T-helper 1 cell treated with Interleukin-12 subunit alpha and Interleukin-12 subunit beta and Interleukin-4 antibody, amounts not matched to agents 30 ng/mL and 1 ng/mL, for 36 hours (primary cell): ENCODE measurements at regions not wholly inside any gene's neighbourhood (a gene's known extent, or its start where the extent isn't known, plus 50 kb on each side); places are given as distances from the start of the nearest gene placed in this dataset.

Source experiments
- intact Hi-C: fragments of 100-400 bp; cut with micrococcal nuclease; formaldehyde crosslinking; loops from one replicate; pipeline ENCODE4 v1.15.1; 2024

- intact Hi-C loops, result no loop called here
Observed at GRCh38 chr2:145060876-145061275, 541.0 kb upstream of the ZEB2 start.

- intact Hi-C loops, result no loop called here
Observed at GRCh38 chr2:145059914-145060313, 540.0 kb upstream of the ZEB2 start.

GRCh38 chr2:145059343-145059742 is 539.4 kb upstream of the ZEB2 start:
- intact Hi-C loops, result no loop called here

GRCh38 chr2:145058457-145058856 is 538.5 kb upstream of the ZEB2 start:
- intact Hi-C loops, result no loop called here

DNA sequence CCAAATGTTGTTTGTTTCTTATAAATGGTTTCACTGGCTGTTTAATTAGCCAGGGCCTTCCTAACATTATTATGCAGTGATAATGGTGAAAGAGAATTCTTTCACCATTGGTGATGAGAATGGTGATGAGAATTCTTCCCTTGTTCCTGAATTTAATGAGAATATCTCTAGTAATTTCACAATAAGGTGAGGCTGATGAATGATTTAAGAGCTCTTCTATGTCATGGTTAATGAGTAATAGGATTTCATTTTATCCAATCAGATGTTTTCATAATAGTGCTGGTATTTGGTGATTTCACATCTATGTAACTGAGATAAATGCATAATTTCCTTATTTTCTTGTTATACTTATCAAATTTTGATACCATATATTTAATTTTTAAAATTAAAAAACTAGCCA is 535.7 kb upstream of the ZEB2 start:
- intact Hi-C loops, result no loop called here

- intact Hi-C loops, result no loop called here
Observed at GRCh38 chr2:145050134-145050533, 530.2 kb upstream of the ZEB2 start.

- intact Hi-C loops, result no loop called here
Observed at GRCh38 chr2:145049475-145049874, 529.6 kb upstream of the ZEB2 start.

DNA sequence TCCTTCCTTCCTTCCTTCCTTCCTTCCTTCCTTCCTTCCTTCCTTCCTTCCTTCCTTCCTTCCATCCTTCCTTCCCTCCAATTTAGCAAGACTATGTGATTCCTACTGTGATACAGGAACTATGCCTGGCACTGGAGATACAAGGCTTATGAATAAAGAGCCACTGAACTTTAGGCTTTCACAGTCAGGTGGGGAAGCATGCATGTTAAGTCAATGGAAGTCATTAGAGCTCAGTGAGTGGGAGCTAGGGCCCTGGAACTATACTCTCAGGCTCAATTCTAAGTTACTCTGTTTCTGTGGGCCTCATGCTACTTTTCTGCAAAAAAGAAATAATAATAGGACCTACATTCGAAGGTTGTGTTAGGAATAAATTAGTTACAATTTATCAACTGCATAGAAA is 527.6 kb upstream of the ZEB2 start:
- intact Hi-C loops, result no loop called here

DNA sequence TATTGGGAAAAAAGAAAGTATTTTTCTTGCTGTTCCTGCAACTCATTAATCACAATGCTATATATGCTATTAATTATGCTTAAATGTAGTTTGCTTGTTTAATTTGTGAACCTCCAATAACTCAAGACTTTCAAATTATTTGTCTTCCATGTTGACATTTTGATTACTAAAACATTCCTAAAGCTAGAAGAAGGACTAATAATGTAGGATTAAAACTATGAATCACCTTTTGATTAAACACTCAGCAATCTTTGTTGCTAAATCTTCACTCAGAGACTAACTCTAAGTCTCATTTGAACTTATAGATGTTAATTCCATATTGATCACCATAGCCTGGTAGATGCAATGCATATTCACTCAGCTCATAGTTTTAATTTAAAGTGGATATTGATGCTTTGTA is 524.6 kb upstream of the ZEB2 start:
- intact Hi-C loops, result no loop called here

DNA sequence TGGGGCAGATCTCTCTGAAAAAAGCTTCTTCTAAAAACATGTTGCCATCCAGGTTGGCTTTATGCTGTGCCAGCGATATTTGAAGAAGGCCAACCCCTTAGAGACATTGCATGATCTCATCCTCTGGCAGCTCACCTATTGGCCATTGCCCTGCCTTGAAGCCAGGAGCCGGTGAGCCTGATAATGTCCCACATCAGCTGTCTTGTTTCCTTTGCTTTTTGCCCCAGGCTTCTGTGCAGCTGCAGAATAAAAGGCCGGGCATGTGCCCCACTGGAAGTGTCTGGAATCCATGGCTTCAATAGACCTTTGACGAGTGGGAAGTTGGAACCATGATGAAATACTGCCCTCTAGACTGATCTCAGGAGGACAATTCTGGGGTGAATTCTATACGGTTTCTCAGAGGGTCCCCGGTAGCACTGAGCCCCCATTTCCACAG is 523.5 kb upstream of the ZEB2 start:
- intact Hi-C loops, result no loop called here

DNA sequence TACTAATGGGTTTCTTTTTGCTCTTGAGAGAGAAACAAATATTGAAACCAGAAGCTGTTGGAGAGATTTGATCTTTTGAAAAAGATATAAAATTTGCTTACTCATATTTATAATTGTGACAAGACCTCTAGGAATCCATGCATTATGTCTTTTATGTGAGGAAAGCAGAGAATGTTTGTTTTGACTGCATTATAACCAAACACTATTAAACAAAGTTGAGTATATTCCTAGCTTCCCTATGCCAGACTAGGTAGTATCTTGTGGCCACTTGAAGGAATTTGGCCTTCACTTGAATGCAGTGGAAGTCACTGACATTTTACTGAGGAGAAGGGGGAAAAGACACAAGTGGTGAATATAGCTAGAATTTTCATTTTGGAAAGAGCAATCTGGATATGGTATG is 521.8 kb upstream of the ZEB2 start:
- intact Hi-C loops, result no loop called here

- intact Hi-C loops, result no loop called here
Observed at GRCh38 chr2:145040433-145040832, 520.5 kb upstream of the ZEB2 start.

DNA sequence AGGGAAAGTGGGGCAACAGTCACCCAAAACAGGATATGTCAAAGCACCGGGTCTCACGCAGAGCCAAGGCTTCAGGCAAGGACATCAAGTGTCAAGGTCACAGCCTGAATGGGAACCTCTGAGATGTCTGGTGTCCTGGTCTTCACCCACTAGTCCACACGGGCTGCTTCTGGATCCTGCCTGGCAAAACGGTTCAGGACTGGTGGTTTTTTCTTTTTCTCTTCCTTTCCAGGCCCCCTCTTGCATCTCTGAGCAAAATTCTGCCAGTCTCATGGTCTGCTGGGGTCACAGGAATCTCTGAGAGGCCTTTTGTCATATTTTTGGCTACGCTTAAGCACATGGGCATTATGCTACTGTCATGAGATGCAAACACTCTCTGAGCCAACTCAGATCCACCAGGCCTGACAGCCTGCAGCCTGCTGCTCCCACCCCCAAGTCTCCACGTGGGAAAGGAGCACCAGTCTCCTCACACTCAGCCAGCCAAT is 518.2 kb upstream of the ZEB2 start:
- intact Hi-C loops, result no loop called here

GRCh38 chr2:145036421-145037011 is 516.6 kb upstream of the ZEB2 start:
- intact Hi-C loops, result no loop called here

GRCh38 chr2:145034511-145034910 is 514.6 kb upstream of the ZEB2 start:
- intact Hi-C loops, result no loop called here

GRCh38 chr2:145033438-145033837 is 513.5 kb upstream of the ZEB2 start:
- intact Hi-C loops, result no loop called here

DNA sequence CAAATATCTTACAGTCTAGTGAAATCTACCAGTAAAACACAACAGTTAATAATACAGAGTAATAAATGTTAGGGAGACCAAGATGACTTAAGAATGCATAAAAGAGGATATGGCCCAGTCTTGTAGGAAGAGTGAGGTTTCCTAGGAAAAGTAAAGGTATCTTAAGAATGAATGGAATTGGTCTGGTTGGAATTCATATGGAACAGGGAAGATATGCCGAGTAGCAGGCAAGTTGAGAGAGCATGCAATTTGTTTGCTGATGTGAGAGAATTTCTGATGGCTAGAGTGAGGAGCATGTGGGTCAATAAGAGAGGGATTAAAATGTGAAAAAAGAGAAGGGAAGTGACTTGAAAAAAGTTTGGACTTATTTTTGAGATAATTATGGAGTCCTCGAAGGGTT is 512.9 kb upstream of the ZEB2 start:
- intact Hi-C loops, result no loop called here

DNA sequence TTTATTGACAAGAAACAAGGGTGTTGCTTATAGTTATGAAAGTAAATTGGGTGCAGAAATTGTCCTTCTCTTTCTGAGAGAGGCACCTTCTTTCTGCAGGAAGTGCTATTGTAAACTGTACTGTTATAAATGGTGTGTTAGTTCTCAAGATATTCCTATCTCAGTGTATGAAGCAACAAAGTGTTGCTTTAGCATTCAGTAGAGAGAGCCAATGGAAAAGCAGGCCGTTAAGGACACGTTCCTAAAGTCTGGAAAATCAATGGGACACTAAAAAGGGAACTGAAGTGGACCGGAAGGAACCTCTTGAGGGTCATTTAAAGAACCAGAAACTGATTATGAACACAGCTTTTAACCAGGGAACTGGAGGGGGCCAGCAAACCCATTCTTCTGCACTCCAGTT is 510.0 kb upstream of the ZEB2 start:
- intact Hi-C loops, result no loop called here

DNA sequence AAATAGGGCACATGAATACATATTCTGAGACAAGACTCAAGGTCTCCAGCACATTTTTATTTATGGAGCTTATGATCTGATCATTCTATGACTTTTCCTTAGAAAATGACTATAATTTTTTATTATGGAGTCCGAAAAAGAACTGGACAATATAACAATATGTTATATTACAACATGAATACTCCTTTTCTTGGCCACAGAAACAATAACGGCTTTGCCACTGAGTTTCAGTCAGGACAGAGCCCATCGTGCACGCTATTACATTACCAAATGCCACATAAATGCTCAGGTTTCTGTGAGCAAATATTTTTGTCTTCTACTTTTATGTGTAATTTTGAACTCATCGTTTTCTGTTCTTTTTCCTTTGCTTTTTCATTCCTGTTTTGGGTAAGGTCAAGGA is 509.2 kb upstream of the ZEB2 start:
- intact Hi-C loops, result no loop called here

DNA sequence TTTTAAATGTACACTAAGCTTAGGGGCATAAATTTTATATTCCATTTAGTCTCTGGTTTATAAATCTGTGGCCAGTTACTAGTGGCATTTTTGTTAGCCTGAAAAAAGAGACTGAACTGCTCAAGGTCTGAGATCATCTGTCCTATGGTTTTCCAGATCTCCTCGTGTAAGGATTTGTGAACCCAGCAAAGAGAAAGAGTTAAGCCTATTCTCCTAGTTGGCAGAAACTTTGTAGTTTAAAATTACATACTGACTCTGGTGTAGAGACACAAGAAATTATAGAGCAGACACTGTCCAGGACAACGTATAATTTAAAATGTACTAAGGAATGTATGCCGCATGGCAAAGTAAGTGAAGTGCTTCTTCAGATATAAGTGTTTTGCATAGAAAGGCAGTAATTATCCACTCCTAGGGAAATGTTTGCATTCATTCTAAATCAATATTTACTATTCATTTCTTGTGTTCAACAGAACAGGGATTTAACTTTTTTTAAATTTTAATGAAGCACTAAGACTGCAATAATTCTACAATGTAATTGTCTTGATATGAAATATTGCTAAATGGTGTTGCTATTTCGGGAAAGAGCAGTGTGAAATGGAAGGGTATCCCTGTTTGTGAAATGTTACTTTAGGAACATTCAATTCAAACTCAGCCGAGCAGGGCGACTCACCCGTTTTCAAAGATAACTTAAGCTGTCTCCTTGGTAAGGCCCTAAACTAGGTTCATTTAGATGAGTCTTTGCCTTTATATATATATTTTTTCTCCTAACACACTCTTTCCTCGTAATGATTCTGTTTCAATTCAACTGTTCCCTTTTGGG is 508.4 kb upstream of the ZEB2 start:
- intact Hi-C loops, result no loop called here

GRCh38 chr2:145026456-145027455 is 506.8 kb upstream of the ZEB2 start:
- intact Hi-C loops, result no loop called here

GRCh38 chr2:145025382-145025781 is 505.5 kb upstream of the ZEB2 start:
- intact Hi-C loops, result no loop called here
